NCI-H82 (cell line): ENCODE measurements at regions not wholly inside any gene's neighbourhood (a gene's known extent, or its start where the extent isn't known, plus 50 kb on each side); places are given as distances from the start of the nearest gene placed in this dataset.
A peak's percentile ranks its signal among the peaks of the same experiment; 100 is the strongest.

Source experiments
- DNase-seq: peaks from one replicate; lab custom pipeline; 2025; lab: John Stamatoyannopoulos, UW

DNA sequence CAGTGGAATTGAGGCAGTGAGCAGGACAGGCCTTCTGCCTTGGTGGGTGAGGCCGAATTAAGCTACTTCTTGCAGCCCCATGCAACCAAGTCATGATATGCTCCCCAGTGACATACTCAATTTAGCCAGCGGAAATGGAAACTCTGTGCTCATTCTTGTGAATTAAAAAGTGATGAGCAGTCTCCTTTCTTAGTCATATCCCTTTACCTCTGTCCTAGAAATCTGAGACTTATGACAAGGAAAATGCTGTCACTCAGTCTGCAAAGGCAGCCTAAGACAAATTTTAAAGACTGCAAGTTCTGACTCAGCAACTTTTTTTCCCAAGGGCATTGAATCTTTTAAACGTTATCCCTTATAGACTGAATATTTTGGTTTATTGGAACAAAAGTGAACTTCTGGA, 218.2 kb downstream of the SH3BP4 start:
- DNase-seq = no peak

DNA sequence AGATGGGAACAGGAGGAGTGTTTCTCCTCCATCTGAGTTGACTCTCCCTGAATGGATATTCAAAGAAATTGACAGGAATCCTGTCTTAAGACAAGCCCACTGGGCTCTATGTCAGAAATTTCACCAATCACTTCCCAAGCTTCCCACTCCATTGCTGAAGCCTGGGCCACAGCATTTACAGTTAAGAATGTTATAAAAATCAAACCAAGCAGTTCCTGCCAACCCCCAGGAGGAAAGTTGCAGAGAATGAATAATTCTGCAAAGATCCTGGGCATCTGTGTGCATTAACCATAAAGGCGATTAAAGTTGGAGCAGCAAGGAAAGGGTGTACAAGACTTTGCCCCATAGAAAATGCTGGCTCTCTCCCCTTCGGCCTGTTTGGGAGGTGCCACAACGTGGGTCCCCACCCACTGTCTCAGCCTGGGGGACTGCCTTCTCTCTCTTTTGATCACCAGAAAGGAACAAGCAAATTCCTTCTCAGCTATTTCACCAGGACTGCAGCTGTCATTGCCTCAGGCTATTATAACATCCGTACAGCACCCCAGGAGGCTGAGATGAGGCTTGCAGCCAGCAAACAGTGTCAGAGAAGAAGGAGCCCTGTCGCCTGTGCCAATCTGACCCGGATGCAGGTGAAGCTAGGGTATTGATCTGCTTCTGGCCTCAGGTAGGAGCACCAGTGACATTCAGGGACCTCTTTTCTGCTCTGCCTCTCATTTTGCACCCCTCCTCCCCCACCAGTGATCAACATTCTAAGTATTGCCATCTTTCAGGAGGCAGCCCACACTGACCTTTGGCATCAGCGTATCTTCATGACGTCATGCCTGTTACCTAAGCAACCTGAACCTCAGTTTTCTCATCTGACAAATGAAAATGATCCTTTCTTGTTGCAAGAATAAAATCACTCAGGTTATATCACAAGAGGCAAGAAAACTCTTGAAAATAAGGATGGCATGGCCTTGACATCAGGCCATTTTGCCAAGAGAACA, 219.0 kb downstream of the SH3BP4 start:
- DNase-seq = peak; percentile 32

DNA sequence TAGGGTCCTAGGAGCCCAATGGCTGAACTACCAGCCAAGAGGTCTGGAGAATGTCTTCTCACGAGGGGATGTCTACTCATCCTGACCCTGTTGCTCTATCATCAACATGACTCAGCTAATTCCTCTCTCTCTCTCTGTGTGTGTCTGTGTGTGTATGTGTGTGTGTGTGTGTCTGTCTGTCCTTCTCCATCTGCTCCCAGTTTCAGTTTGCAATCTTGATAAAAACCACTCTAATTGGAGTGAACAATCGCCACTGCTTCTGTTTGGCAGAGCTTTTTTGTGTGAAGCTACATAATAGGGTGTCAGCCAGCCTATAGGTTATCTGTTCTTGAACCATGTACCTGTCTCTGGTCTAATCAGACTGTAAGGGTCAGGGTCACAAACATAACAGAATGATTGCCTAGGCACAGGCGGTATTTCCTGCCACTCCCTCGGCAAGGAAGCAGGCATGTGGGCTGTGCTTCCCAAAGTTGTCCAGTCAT, 219.8 kb downstream of the SH3BP4 start:
- no peak for DNase-seq

DNA sequence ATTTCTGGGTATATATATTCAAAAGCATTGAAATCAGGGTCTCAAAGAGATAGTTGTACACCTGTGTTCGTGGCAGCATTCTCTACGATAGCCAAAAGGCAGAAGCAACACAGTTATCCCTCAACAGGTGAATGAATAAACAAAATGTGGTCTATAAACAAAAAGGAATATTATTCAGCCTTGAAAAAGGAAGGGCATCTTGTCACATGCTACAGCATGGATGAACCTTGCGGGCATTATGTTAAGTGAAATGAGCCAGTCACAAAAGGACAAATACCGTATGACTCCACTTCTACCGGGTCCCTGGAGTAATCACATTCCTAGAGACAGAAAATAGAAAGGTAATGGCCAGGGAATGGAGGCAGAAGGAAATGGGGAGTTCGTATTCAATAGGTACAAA, 228.8 kb downstream of the SH3BP4 start:
- no peak for DNase-seq

DNA sequence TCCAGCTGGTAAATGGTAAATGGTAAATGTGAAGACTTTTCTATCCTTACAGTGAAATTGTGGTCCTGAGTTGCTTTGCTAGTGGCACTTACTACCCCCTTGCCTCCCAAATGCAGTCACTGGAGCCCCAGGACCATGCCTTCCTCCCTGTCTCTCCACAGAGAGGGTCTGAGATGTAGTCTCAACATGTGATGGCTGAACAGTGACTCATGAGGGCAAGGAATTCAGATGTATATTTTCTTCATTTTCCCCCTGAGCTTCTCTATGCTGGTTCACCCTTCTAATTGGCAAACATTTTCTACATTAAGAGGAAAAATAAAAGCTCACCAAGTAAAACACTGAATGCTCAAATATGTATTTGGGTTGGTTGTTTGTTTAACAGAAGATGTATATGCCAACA, 232.0 kb downstream of the SH3BP4 start:
- DNase-seq = no peak

DNA sequence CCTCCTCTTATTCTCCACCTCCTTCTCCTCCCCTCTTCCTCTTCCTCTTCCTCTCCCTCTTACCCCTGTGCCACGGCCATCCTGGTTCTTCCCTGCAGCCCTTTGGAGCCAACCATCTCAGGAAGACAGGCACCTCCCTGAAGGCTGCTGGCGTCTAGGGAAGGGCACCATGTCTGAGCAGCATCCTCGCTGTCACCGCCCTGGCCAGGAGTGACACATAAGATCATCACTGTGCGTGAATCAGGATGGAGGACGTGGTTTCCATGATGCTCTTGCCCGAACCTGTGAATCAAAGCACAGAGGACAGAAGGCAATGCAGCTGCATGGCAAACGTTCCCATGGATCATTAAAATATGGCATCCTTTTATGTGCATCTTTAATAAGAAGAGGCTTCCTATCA, 236.0 kb downstream of the SH3BP4 start:
- no peak for DNase-seq

DNA sequence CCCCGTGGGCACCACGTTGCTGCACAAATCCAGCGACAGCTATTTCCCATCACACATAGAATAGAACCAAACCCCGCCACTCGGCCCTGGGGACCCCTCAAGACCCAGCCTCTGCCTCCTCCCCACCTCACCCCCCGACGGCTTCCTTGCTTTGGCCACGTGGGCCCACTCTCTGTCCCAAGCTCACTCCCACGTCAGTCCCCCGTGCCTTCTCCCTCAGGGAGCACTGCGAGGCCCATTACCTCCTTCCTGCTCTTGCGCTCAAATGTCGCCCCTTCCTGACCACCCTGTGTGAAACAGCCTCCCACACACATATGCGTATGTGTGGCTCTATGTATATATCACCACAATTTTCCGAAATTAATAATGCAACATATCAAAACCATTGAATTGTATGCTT, 239.7 kb downstream of the SH3BP4 start:
- DNase-seq = no peak

DNA sequence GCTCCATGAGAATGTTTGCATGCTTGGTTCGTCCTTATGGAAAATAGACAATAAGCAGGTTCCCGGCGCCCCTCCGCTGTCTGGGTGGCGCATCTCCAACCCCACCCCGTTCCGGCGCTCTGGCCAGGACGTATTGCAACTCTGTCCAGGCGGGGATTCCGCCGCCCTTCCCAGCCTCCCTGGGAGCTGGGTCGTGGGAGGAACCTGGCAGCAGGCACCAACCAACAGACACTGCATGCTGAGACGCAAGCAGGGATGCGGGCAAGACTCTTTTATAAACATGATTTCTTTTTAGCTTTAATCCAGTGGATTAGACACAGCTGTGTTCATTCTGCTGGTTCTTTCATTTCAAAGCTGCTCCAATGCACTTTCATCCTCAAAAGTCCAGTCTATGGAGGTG, 240.2 kb downstream of the SH3BP4 start:
- peak; percentile 12 for DNase-seq

DNA sequence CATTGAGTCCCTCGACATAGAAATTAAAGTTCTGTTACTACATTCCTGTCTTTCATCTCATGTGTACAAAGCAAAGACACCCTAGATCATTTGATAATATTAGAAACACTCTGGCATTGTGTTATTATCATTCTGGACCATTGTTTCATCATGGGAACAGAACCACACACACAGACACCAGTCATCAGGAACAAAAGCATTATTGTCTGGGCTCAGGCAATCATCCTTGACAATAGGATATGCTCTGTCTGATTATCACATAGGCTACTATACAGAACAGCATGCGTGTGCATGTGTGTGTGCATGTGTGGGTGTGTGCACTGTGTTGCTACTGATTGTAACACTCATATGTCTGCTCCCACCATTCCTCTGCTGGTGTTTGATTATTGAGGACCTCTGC, 242.5 kb downstream of the SH3BP4 start:
- DNase-seq = no peak

DNA sequence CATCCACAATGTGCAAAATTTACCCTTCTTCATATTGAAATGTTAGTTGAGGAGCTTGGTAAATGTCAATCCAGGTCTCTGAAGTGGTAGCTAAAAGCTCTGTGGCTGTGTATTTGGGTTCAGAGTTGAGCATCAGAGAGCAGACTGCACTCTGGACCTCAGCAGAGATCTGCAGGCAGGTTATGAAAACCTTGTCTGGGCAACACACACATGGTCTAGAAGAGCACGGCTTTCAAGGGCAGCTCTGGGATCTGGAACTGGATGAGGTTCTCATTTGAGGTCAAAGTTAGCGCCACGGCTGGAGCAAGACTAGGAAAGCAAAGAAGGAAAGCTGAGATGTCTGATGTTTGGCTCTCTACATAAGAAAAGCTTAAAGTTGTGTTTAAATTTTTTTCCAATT, 243.0 kb downstream of the SH3BP4 start:
- no peak for DNase-seq

DNA sequence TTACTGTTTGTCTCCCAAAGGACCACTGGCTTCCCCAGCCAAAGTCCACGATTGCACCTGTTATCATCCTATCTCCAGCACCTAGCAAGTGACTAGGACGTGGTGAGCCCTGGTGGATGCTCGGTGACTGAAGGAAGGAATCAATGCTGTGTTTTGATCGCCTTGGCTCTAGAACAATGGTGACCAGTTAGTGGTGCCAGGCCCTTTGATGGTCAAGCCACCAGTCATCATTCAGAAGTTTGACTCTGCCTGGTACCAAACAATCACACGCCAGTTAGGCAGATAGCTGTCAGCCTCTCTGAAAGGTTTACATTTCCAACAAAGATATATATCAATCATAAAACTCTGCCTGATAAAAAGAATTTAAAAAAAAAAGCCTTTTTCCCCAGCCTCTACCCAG, 244.1 kb downstream of the SH3BP4 start:
- no peak for DNase-seq

DNA sequence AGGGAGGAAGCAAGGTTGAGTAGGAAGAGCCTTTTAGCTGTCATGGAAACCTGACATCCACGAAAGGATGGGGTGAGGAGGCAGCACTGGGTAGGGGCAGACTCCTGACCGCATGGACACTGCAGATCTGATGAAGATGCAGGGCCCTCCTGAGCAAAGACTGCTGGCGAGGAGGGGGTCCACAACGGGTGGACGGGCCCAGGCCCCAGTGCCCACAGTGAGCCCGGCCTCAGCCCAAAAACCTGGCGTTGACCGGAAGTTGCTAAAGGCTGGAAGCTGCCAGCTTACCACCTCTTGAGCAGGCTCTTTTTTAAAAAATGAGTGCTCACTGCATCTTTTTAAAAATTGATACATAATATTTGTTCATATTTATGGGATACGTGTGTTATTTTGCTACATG, 247.3 kb downstream of the SH3BP4 start:
- DNase-seq = no peak

DNA sequence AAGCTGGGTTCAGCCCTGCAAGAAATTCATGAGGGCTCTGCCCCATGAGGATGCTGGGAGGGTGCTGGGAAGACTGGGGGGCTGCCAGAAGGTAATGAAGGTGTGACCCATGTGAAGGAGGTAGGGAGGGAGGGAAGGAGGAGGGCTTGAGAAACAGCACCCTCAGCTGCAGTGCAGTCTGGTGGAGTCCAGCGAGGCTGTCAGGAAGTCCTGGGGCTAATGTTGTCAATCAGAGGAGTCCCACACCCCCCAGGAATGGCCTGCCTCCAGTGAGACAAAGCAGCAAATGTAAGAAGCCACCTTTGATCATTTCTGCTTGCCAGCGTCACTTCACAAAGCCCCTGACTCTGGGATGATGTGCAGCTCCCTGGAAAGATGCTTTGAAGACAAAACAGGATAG, 248.4 kb downstream of the SH3BP4 start:
- DNase-seq = no peak

DNA sequence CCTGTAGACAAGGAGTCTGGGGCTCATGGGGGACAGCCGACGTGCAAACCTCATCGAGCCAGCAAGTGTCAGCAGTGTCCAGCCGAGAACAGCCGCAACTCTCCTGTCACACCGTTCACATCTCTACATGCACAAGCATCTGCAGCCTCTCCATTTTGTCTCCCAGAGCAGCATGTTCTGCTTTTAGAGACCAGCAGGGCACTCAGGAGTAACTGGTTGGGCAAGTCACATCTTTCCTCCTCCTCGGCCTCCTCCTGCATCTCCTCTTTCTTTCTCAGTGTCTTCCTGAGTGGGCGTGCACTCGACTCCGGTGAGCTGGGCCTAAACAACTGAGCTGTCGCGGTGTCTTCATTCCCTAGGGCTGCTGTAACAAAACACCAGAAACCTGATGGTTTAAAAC, 249.9 kb downstream of the SH3BP4 start:
- DNase-seq = no peak

DNA sequence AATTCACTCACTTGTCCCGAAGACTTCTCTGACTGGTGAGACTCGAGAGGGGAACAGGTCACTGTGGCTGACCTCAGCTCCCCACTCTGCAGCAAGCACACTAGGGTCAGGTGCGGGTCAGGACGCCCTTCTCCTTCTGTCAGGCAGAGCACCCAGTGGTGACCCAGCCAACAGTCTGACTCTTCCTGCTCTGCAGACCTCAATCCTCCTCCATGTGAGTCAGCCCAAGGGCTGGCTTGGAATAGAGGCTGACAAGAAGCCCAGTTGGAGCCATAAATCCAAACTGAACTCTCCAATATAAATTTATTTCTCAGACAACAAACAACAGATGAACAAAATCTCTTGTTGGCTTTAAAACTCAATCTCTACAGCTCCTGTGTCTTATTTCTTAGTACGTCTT, 253.1 kb downstream of the SH3BP4 start:
- no peak for DNase-seq

DNA sequence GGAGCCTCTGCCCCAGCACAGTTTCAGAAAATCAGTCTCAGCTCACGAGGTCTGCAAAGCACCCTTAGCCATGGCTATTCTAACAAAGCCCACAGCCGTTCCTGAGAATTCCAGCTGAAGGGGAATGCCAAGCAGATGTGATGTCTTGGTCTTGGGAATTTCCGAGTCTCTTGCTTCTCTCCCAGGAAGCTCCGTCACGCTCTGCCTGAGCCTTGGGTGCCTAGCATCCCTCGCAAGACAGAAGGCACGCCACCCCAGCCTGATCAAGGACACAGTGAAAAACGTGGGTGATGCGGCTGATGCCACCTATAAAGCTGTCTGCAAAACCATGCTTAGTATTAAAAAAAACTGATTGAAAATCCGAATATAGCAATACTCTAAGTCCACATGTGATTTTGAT, 254.6 kb downstream of the SH3BP4 start:
- DNase-seq = no peak

DNA sequence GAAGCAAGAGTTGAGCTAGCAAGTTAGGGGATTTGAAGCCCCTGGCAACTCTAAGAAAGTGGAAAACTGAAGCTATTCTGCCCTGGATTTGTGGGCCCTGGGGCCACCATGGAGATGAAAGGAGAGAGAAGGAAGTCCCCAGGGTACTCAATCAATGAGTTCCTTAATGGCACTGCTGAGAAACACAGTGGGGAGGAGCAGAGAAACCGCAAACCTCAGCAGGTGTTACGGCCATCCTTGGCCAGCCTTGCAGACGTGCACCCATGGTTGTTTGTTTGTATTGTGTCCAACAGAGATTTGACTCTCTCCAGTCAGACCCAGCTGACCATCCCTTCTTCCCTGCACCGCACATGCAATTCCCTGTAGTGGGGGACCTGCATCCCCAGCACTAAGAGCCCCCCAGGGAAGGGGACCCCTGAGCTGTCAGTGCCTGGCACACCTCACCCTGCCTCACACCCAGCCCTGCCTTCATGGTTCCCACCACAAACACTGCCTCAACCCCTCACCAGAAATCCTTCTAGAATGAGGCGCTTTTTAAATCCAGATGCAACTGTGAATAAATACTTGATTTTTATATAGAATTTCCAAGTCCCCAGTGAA, 255.3 kb downstream of the SH3BP4 start:
- no peak for DNase-seq

DNA sequence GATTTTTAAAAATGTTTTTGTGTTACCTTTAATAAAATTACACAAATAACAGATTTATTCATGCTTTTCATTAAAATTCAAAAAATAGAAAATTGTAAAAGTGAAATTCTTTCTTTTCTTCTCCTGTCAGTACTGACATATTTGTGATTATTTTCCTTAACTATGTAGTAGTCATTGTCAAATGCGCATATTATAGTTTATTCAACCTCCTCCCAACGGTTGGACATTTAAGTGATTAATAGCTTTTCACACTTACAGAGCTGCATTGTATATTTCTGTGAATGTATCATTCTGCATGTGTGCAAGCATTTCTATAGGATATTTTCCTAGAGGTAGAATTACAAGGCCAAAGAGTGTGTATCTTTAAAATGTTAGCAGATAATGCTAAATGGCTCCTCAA, 259.2 kb downstream of the SH3BP4 start:
- no peak for DNase-seq

DNA sequence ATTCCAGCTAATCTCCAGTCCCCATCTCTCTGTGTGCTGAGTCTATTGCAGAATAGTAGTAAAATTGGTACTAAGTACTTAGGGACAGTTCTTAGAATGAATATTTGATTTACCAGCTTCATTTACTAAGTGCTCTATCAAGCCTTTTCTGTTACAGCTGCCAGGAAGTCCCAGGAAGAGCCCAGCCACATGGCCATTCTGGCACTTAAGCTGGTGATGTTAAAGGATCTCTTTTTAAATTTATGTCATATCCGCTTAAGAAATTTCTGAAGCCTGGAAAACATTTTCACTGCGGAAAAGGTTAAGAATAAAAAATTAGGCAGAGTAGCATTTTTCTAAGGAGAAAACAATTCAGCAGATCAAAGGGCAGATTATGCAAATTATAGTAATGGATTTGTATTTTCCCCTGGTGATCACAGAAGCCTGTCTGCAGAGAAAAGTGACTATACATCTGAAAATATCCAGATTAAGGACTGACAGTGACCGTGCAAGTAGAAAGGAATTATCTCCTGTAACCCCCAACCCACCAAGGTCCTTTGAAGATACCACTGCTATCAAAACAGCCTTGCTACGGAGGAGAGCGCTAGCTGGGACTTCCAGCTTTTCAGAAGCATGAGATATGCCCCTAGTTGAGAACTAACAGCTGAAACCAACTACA, 260.8 kb downstream of the SH3BP4 start:
- DNase-seq = peak; percentile 17

DNA sequence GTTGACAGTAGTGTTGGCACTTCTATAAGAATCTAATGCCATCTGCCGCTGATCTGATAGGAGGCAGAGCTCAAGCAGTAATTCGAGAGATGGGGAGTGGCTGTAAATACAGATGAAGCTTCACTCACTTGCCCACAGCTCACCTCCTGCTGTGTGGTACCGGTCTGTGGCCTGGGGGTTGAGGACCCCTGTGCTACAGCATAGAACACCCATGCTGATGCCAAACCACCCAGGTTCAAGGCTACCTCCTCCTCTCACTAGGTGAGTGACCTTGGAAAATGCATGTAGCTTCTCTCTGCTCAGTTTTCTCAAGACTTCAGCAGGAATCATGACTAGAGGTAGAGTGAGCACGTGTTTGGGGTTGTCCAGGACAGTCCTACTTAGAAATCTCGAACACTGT, 263.4 kb downstream of the SH3BP4 start:
- DNase-seq = peak; percentile 33

DNA sequence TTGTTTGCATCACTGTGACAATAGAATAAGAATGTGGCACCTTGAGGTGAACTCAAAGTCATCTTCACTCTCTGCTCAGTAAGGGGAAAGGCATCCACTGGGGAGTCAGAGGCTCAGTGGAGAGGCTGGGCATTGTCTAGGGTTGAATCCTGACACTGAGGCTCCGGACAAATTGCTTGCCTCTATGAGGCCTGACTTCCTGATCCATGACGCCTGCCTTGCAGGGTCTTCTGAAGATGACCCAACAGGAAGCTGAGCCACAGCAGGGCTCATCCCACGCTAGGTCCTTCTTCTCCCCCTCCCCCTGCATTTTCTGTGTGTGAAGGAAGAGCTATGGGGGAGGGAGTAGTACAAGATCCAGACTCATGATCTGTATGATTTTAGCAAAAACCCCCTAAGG, 265.1 kb downstream of the SH3BP4 start:
- no peak for DNase-seq

DNA sequence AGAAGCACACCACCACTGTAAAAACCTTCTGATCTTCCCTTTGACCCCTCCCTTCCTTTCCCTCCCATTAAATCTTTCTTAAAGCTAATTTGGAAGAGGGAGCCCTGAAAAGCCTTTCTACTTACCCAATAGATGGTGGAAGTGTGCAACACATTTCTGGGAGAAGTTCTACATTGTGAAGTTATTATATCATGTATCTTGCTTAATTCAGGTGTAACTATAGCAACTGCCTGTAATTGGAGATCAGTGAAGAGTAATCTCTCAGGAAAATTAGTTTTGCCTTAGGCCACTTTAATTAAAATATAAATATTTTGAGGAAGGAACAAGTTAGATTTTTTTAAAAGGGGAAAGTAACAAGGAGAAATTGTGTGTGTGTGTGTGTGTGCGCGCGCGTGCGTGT, 266.0 kb downstream of the SH3BP4 start:
- DNase-seq = no peak

DNA sequence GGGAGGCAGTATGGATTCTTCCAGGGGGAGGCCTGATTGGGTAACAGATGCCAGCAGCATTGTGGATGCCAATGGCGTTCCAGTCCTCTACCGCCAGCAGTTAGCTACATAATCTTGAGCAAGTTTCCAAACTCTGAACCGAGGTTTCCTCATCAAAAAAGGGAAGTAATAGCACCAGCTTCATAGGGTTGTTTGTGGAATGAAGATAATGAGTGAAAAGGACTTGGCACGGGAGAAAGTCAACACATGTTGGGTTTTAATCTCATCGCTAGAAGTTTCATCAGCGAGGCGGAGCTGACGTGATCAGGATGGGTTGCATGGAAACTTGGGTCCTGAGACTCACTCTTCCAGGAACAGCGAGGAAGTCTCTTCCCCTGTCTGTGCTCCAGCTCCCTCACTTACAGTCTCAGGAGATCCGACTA, 266.7 kb downstream of the SH3BP4 start:
- no peak for DNase-seq
